ENCODE measurements at regions not wholly inside any gene's neighbourhood (a gene's known extent, or its start where the extent isn't known, plus 50 kb on each side); places are given as distances from the start of the nearest gene placed in this dataset.
"Not testable (repeated sequence)": the region's sequence is repeated elsewhere in the genome, so short reads cannot be mapped to it uniquely, and the experiment has no call there.

DNA sequence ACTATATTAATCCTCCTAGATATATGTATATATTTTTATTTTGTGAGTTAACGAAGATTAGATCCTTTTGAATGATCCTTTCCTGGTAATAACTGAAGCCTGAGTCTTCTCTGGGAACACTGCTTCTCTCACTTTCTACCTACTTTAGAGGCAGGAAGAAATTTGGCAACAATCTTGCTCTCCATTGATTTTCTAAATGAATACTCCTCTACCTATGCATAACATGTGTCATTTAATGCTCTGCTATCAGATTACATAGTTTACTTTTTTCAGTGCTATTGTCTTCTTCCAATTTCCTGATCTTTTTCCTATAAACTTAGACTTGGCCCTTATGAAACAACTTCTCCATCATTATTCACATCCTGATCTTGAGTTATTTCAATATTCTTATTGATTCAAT is 60.4 kb upstream of the PDHA2 start:
- POLR2A ChIA-PET = no interaction called here
- Mint-ChIP-seq H3K9me3 (peaks cover 4% of the 10 kb centered on the region), H3K27me3 (no peaks in the 10 kb centered on the region), H3K4me3 (no peak overlapping the region), H3K36me3 (ENCODE audit: low read depth) (no peaks in the 10 kb centered on the region), H3K27ac (no peak overlapping the region), H3K4me1 (no peaks in the 10 kb centered on the region)
- DNase-seq = no peak
- CTCF ChIA-PET = no interaction called here

DNA sequence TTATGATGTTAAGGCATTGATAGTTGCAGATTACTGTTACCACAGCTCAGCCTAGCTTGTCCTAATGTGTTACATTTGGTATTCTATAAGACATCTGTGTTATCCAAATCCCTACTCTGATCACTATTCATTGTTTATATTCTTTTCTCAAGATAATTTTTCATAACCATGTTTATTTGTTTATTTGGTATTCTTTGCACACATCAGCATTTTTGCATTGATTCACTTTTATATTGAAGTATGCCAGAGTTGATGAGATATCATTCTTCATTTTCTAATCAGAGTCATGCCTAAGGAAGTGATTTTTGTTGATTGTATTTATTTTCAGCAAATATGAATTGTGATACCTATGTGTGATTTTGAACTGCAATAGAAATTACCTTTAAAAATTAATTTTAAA is 61.2 kb upstream of the PDHA2 start:
- peaks cover 4% of the 10 kb centered on the region for H3K9me3 Mint-ChIP-seq
- DNase-seq = no peak
- H3K27me3 Mint-ChIP-seq = no peaks in the 10 kb centered on the region
- ChIA-PET POLR2A (no interaction called here), CTCF (no interaction called here)
- H3K4me1 Mint-ChIP-seq = no peaks in the 10 kb centered on the region
- no peaks in the 10 kb centered on the region for H3K36me3 Mint-ChIP-seq (ENCODE audit: low read depth)
- no peak overlapping the region for H3K27ac Mint-ChIP-seq
- H3K4me3 Mint-ChIP-seq = no peak overlapping the region

GRCh38 chr4:95770605-95771004 is 69.3 kb upstream of the PDHA2 start:
- H3K27ac Mint-ChIP-seq; H3K27me3 Mint-ChIP-seq; H3K4me1 Mint-ChIP-seq; H3K36me3 Mint-ChIP-seq (ENCODE audit: low read depth); H3K4me3 Mint-ChIP-seq; DNase-seq; H3K9me3 Mint-ChIP-seq; POLR2A ChIA-PET: not testable (repeated sequence)
- CTCF ChIA-PET = interaction anchor here (1.2 kb wide), 1 partner anchor 32 kb away, joined by 6 read pairs; no protein-coding TSS in a partner anchor

GRCh38 chr4:95764961-95765360 is 74.9 kb upstream of the PDHA2 start:
- Mint-ChIP-seq H3K4me1 (no peaks in the 10 kb centered on the region), H3K27ac (no peak overlapping the region), H3K27me3 (no peaks in the 10 kb centered on the region), H3K36me3 (ENCODE audit: low read depth) (no peaks in the 10 kb centered on the region), H3K4me3 (no peak overlapping the region), H3K9me3 (peaks cover 2% of the 10 kb centered on the region)
- no peak for DNase-seq
- CTCF ChIA-PET = no interaction called here
- POLR2A ChIA-PET = no interaction called here

DNA sequence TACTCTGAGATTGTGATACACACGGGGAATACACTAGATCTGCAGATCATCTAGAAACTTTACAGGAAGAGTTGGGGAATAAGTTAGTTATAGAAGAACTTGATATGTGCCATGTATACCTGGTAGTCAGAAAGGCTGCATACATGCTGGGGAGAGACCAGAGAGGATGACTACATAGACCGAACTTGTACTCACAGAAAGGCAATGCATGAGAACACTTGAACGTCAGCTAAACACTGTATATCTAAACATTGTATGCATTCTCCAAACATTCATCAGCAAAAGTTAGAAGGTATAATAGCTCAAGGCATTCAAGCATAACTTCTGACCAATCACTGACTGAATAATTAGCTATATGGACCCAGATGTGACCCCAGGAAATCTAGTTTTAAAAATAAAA is 78.0 kb upstream of the PDHA2 start:
- no peak overlapping the region for H3K4me3 Mint-ChIP-seq
- H3K36me3 Mint-ChIP-seq (ENCODE audit: low read depth) = no peaks in the 10 kb centered on the region
- POLR2A ChIA-PET = no interaction called here
- H3K27me3 Mint-ChIP-seq = no peaks in the 10 kb centered on the region
- H3K4me1 Mint-ChIP-seq = no peaks in the 10 kb centered on the region
- CTCF ChIA-PET = no interaction called here
- no peak overlapping the region for H3K27ac Mint-ChIP-seq
- no peak for DNase-seq
- H3K9me3 Mint-ChIP-seq = peaks cover 2% of the 10 kb centered on the region

DNA sequence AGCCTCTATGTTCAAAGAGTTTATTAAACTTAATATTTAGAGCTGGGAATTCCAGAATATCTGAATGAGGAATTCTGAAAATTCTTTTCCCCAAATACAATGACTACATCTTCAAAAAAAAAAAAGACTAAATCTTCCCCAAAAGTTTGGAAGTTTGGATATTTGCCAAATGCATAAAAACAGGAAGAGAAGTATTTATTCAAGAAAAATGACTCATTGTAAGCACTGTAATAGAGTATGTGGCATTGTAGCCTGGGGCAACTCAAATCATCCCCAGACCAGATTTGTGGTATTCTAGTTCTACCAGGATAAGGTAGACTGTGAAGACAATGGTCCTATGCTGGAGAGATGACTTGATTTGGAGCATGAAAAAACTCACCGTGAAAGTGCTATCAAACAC is 78.5 kb upstream of the PDHA2 start:
- ChIA-PET CTCF (no interaction called here), POLR2A (no interaction called here)
- H3K4me1 Mint-ChIP-seq = no peaks in the 10 kb centered on the region
- peaks cover 2% of the 10 kb centered on the region for H3K9me3 Mint-ChIP-seq
- no peak overlapping the region for H3K27ac Mint-ChIP-seq
- no peaks in the 10 kb centered on the region for H3K36me3 Mint-ChIP-seq (ENCODE audit: low read depth)
- no peak for DNase-seq
- no peak overlapping the region for H3K4me3 Mint-ChIP-seq
- H3K27me3 Mint-ChIP-seq = no peaks in the 10 kb centered on the region

GRCh38 chr4:95760646-95761045 is 79.2 kb upstream of the PDHA2 start:
- H3K4me1 Mint-ChIP-seq; POLR2A ChIA-PET; H3K36me3 Mint-ChIP-seq (ENCODE audit: low read depth): not testable (repeated sequence)

GRCh38 chr4:95758001-95758400 is 81.9 kb upstream of the PDHA2 start:
- ChIA-PET POLR2A (no interaction called here), CTCF (no interaction called here)
- Mint-ChIP-seq H3K27ac (no peak overlapping the region), H3K9me3 (no peaks in the 10 kb centered on the region), H3K27me3 (no peaks in the 10 kb centered on the region), H3K36me3 (ENCODE audit: low read depth) (no peaks in the 10 kb centered on the region), H3K4me3 (no peak overlapping the region), H3K4me1 (no peaks in the 10 kb centered on the region)
- no peak for DNase-seq

More at GRCh38 chr4:95760646-95761045, 79.2 kb upstream of the PDHA2 start:
- H3K9me3 Mint-ChIP-seq, H3K27ac Mint-ChIP-seq, H3K4me3 Mint-ChIP-seq, H3K27me3 Mint-ChIP-seq, DNase-seq, CTCF ChIA-PET: not testable (repeated sequence)

DNA sequence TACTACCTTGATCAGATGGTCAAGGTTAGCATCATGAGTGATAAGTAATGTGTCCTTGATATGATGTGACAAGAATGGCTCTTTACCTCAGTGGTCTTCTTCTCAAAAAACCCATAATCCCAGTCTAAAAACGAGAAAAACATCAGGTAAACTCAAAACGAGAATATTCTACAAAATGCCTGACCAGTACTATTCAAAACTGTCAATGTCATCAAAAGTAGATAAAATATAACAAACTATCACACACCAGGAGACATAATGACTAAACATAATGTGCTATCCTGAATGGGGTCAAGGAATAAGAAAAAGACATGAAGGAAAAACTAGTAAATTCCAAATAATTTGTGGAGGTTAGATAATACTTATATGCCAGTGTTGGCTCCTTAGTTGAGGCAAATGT is 85.2 kb upstream of the PDHA2 start:
- Mint-ChIP-seq H3K9me3 (no peaks in the 10 kb centered on the region), H3K27ac (no peak overlapping the region), H3K4me1 (no peaks in the 10 kb centered on the region), H3K4me3 (no peak overlapping the region), H3K27me3 (no peaks in the 10 kb centered on the region), H3K36me3 (ENCODE audit: low read depth) (no peaks in the 10 kb centered on the region)
- ChIA-PET POLR2A (no interaction called here), CTCF (no interaction called here)
- DNase-seq = no peak

DNA sequence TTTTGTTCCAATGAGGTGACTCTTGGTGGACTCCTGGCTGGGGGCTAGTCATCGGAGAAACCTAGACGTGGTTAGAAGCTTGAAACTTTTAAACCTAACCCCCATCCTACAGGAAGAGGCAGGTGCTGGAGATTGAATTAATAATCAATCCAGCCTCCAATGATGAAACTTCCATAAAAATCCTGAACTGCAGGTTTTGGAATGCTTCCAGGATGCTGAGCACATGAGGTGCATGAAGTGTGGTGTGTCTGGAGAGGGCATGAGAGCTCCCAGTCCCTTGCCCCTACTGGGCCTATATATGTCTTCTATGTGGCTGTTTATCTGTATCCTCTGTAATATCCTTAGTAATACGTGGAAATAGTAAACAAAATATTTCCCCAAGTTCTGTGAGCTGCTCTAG is 90.7 kb upstream of the PDHA2 start:
- Mint-ChIP-seq H3K36me3 (ENCODE audit: low read depth) (no peaks in the 10 kb centered on the region), H3K27ac (no peak overlapping the region), H3K4me3 (no peak overlapping the region), H3K9me3 (no peaks in the 10 kb centered on the region), H3K27me3 (no peaks in the 10 kb centered on the region), H3K4me1 (no peaks in the 10 kb centered on the region)
- DNase-seq = no peak
- ChIA-PET POLR2A (no interaction called here), CTCF (interaction anchor here (0.7 kb wide), 1 partner anchor 568 kb away, joined by 3 read pairs; no protein-coding TSS in a partner anchor)

GRCh38 chr4:95742872-95743271 is 97.0 kb upstream of the PDHA2 start:
- H3K4me3 Mint-ChIP-seq = no peak overlapping the region
- POLR2A ChIA-PET = no interaction called here
- H3K4me1 Mint-ChIP-seq = no peaks in the 10 kb centered on the region
- H3K36me3 Mint-ChIP-seq (ENCODE audit: low read depth) = no peaks in the 10 kb centered on the region
- no peak for DNase-seq
- CTCF ChIA-PET = no interaction called here
- no peaks in the 10 kb centered on the region for H3K27me3 Mint-ChIP-seq
- H3K27ac Mint-ChIP-seq = no peak overlapping the region
- H3K9me3 Mint-ChIP-seq = no peaks in the 10 kb centered on the region

DNA sequence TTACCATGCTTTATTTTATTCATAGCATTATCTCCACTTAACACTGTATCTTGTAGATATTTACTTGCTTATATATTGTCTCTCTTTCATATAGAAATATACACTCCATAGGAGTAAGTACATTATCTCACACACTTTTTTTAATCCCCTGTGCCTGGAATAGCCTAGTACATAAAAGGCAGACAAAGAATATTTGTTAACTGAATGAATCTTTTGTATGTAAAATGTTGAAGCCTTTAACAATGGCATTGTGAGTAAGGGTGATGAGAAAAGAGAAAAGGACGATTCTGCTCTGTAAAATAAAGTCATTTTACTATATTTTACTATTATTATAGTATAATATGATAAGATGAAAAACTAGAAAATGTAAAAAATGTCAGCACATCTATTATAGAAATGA is 97.7 kb upstream of the PDHA2 start:
- CTCF ChIA-PET = no interaction called here
- POLR2A ChIA-PET = no interaction called here
- H3K4me1 Mint-ChIP-seq = no peaks in the 10 kb centered on the region
- H3K4me3 Mint-ChIP-seq = no peak overlapping the region
- no peaks in the 10 kb centered on the region for H3K9me3 Mint-ChIP-seq
- H3K27ac Mint-ChIP-seq = no peak overlapping the region
- no peaks in the 10 kb centered on the region for H3K36me3 Mint-ChIP-seq (ENCODE audit: low read depth)
- H3K27me3 Mint-ChIP-seq = no peaks in the 10 kb centered on the region
- DNase-seq = no peak

GRCh38 chr4:95732061-95732460 is 107.8 kb upstream of the PDHA2 start:
- H3K4me3 Mint-ChIP-seq = no peak overlapping the region

GRCh38 chr4:95729596-95729995 is 110.3 kb upstream of the PDHA2 start:
- Mint-ChIP-seq H3K9me3 (no peaks in the 10 kb centered on the region), H3K36me3 (ENCODE audit: low read depth) (no peaks in the 10 kb centered on the region), H3K4me3 (no peak overlapping the region), H3K27me3 (no peaks in the 10 kb centered on the region), H3K27ac (no peak overlapping the region), H3K4me1 (no peaks in the 10 kb centered on the region)
- no peak for DNase-seq
- ChIA-PET POLR2A (no interaction called here), CTCF (interaction anchor here (0.9 kb wide), 1 partner anchor 8 kb away, joined by 3 read pairs; no protein-coding TSS in a partner anchor)

More at GRCh38 chr4:95732061-95732460, 107.8 kb upstream of the PDHA2 start:
- CTCF ChIA-PET = interaction anchor here (0.6 to 1.1 kb wide), 2 partner anchors 10 to 35 kb away, joined by 3 read pairs; no protein-coding TSS in a partner anchor
- no peaks in the 10 kb centered on the region for H3K27me3 Mint-ChIP-seq
- POLR2A ChIA-PET = no interaction called here
- no peaks in the 10 kb centered on the region for H3K36me3 Mint-ChIP-seq (ENCODE audit: low read depth)
- H3K4me1 Mint-ChIP-seq = no peaks in the 10 kb centered on the region
- no peak overlapping the region for H3K27ac Mint-ChIP-seq
- DNase-seq = no peak
- H3K9me3 Mint-ChIP-seq = no peaks in the 10 kb centered on the region

DNA sequence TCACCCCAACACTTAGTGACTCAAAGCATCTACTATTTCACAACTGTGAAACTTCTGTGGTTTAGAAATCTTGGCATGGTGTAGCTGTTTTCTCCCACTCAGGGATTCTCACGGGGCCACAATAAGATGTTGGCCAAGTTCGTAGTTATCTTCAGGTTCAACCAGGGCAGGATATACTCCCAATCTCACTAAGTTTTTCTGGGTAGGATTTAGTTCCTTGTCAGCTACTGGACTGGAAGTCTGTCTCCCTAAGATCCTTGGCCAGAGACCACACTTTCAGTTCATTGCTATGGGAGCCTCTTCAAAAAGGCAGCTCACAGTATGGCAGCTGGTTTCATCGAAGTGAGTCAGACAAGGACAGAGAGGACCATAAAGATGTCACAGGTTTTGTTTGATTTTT is 111.7 kb upstream of the PDHA2 start:
- Mint-ChIP-seq H3K9me3 (no peaks in the 10 kb centered on the region), H3K27ac (no peak overlapping the region), H3K4me1 (no peaks in the 10 kb centered on the region), H3K36me3 (ENCODE audit: low read depth) (no peaks in the 10 kb centered on the region), H3K4me3 (no peak overlapping the region), H3K27me3 (no peaks in the 10 kb centered on the region)
- CTCF ChIA-PET = no interaction called here
- no peak for DNase-seq
- POLR2A ChIA-PET = no interaction called here
